Gastrocnemius medialis (tissue), 4 donors: ENCODE measurements at regions not wholly inside any gene's neighbourhood (a gene's known extent, or its start where the extent isn't known, plus 50 kb on each side); places are given as distances from the start of the nearest gene placed in this dataset.

Source experiments
- POLR2A ChIP-seq, 2 donors: fragments of 450-650 bp; IDR thresholded peaks; one replicate each; pipeline ENCODE4 v1.6.1; 2017; ENCODE audit warnings: antibody characterized with exemption in 2 of 2, mild to moderate bottlenecking in 2 of 2, moderate library complexity in 2 of 2
- TF ChIP-seq, protein P1 (sequence below), 5 experiments: fragments of 450-650 bp in 3 of 5; fragments of 200-600 bp in 2 of 5; sonication (generic) in 2 of 5; IDR thresholded peaks in 4 of 5; conservative IDR thresholded peaks in 1 of 5; 1 replicate in 4 of 5; 2 replicates in 1 of 5; pipeline ENCODE4 v1.5.1; 2016 to 2019; ENCODE audit warnings: antibody characterized with exemption in 5 of 5, mild to moderate bottlenecking in 3 of 5, moderate library complexity in 3 of 5

DNA sequence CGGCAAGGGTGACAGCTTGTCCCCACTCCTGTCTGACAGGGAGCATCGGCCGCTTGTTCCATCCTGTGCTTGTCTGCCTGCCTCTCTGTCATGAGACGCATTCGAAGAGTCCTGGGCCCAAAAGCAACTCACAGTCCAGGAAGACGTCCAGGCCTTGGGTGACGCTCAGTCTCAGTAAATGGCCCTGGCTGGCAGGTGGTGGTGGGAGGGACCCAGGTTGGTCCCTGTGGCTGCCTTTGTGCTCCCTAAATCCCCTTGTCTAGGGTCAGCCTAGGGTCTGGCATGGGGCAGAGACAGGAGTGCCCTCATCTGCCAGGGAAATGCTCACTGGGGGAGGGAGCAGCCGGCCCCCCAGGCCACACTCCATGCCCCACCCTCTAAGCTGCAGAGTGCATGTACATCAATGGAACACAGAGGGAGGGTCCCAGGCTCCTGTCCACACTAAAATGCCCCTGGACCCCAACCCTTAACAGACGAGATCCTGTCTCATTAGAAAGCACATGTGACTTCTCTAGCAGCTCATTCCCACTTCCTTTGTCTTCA, 295.2 kb upstream of the ZNF32 start:
- TF ChIP-seq, protein P1, sequence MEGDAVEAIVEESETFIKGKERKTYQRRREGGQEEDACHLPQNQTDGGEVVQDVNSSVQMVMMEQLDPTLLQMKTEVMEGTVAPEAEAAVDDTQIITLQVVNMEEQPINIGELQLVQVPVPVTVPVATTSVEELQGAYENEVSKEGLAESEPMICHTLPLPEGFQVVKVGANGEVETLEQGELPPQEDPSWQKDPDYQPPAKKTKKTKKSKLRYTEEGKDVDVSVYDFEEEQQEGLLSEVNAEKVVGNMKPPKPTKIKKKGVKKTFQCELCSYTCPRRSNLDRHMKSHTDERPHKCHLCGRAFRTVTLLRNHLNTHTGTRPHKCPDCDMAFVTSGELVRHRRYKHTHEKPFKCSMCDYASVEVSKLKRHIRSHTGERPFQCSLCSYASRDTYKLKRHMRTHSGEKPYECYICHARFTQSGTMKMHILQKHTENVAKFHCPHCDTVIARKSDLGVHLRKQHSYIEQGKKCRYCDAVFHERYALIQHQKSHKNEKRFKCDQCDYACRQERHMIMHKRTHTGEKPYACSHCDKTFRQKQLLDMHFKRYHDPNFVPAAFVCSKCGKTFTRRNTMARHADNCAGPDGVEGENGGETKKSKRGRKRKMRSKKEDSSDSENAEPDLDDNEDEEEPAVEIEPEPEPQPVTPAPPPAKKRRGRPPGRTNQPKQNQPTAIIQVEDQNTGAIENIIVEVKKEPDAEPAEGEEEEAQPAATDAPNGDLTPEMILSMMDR (IDR thresholded peaks at IDR 0.05 in 4 of 5, conservative IDR thresholded peaks at IDR 0.05 in 1 of 5): no peak
- TF ChIP-seq POLR2A (IDR thresholded peaks at IDR 0.05): no peak
